NCI-H1417 (cell line): ENCODE measurements at regions not wholly inside any gene's neighbourhood (a gene's known extent, or its start where the extent isn't known, plus 50 kb on each side); places are given as distances from the start of the nearest gene placed in this dataset.

Experiments used
- DNase-seq, 3 experiments: peaks; one replicate each; lab custom pipeline; 2025; lab: John Stamatoyannopoulos, UW

GRCh38 chr5:114153833-114154232 is 208.0 kb upstream of the KCNN2 start:
- no peak for DNase-seq

GRCh38 chr5:114166081-114166480 is 195.8 kb upstream of the KCNN2 start:
- no peak for DNase-seq

- no peak for DNase-seq
These were observed 187.7 kb upstream of the KCNN2 start for GRCh38 chr5:114174131-114174530.

- DNase-seq, result no peak
These were observed 187.0 kb upstream of the KCNN2 start for GRCh38 chr5:114174837-114175236.

GRCh38 chr5:114176356-114176755 is 185.5 kb upstream of the KCNN2 start:
- no peak for DNase-seq

GRCh38 chr5:114179134-114179533 is 182.7 kb upstream of the KCNN2 start:
- no peak for DNase-seq

- DNase-seq, result no peak
These were observed 177.9 kb upstream of the KCNN2 start for GRCh38 chr5:114184006-114184405.

GRCh38 chr5:114185274-114185673 is 176.6 kb upstream of the KCNN2 start:
- no peak for DNase-seq

GRCh38 chr5:114191441-114191840 is 170.4 kb upstream of the KCNN2 start:
- DNase-seq, result no peak

- no peak for DNase-seq
These were observed 169.8 kb upstream of the KCNN2 start for GRCh38 chr5:114192108-114192507.

GRCh38 chr5:114201332-114201731 is 160.5 kb upstream of the KCNN2 start:
- peak in 1 of 3 experiments; percentile 10 for DNase-seq

GRCh38 chr5:114204923-114205322 is 156.9 kb upstream of the KCNN2 start:
- no peak for DNase-seq

GRCh38 chr5:114206640-114207039 is 155.2 kb upstream of the KCNN2 start:
- no peak for DNase-seq

GRCh38 chr5:114207615-114208014 is 154.3 kb upstream of the KCNN2 start:
- DNase-seq, result no peak

- DNase-seq, result no peak
These were observed 153.8 kb upstream of the KCNN2 start for GRCh38 chr5:114208120-114208519.

- DNase-seq, result no peak
These were observed 153.3 kb upstream of the KCNN2 start for GRCh38 chr5:114208588-114208987.

- no peak for DNase-seq
These were observed 151.2 kb upstream of the KCNN2 start for GRCh38 chr5:114210662-114211061.

GRCh38 chr5:114221807-114222206 is 140.1 kb upstream of the KCNN2 start:
- DNase-seq, result no peak

GRCh38 chr5:114223866-114224265 is 138.0 kb upstream of the KCNN2 start:
- DNase-seq, result peak in 1 of 3 experiments; percentile 11

- peak in 1 of 3 experiments; percentile 34 for DNase-seq
These were observed 124.1 kb upstream of the KCNN2 start for GRCh38 chr5:114237766-114238165.

GRCh38 chr5:114238771-114239313 is 123.0 kb upstream of the KCNN2 start:
- DNase-seq, result no peak

- no peak for DNase-seq
These were observed 118.4 kb upstream of the KCNN2 start for GRCh38 chr5:114243281-114243971.

GRCh38 chr5:114243972-114244317 is 117.9 kb upstream of the KCNN2 start:
- no peak for DNase-seq

GRCh38 chr5:114249823-114250222 is 112.0 kb upstream of the KCNN2 start:
- DNase-seq, result no peak
